Astrocyte of the cerebellum (primary cell): ENCODE measurements at regions not wholly inside any gene's neighbourhood (a gene's known extent, or its start where the extent isn't known, plus 50 kb on each side); places are given as distances from the start of the nearest gene placed in this dataset.
A peak's percentile ranks its signal among the peaks of the same experiment; 100 is the strongest.

Experiments
- DNase-seq: peaks from one replicate; pipeline ENCODE4 v3.0.0-alpha.2; 2011; ENCODE audit warnings: low read depth
- H3K4me3 ChIP-seq: 2 replicates; pipeline ENCODE4 v1.5.1; 2011; ENCODE audit warnings: mild to moderate bottlenecking, low read depth, low read length, moderate library complexity
- CTCF ChIP-seq: IDR thresholded peaks from 2 replicates; pipeline ENCODE4 v1.5.1; 2012; ENCODE audit warnings: low read length, low read depth, moderate library complexity, mild to moderate bottlenecking; ENCODE audit errors: missing control alignments
- in situ Hi-C: cut with HindIII; loops from 2 replicates; pipeline ENCODE4 v1.10.0; 2017; ENCODE audit warnings: low sequenced_read_pairs

- TF ChIP-seq CTCF: no peak
- DNase-seq: no peak
- H3K4me3 ChIP-seq: no peak overlapping the region
- in situ Hi-C loops: no loop called here
Measured at GRCh38 chr2:21356086-21356856, 232.5 kb downstream of the TDRD15 start.

DNA sequence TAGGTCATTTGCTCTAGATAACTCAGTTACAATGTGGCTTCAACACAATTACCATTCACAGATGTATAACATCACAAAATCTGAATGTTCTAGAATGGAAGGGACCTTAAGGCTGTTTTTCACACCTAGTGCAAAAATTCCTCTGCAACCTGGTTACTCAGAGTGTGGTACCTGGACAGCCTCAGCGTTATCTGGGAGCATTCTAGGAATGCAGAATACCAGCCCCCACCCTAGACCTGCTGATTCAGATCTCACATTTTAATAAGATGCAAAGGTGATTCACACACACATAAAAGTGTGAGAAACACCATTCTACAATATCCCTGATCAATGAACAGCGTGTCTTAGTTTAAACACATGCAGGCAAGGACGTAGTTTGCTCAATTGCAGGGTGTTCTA, 233.1 kb downstream of the TDRD15 start:
- in situ Hi-C loops: no loop called here

DNA sequence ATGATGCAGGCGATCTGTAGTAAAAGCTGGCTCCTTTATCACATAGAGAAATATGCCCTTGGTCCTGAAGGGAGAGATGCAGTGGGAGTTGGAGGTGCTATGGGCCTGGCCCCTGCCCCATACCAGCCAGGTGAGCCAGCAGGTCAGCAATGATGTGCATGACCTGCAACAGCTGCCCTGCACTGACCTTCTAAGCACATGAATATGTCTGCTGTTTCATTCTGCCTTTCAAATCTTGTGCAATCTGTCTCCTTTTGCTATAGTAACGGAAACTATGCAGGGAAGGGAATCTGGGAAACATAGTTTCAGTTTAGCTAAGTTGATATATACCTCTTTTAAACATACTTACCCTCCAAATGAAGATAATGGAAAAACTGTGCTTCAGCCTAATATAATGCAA, 235.2 kb downstream of the TDRD15 start:
- TF ChIP-seq CTCF: no peak
- no peak overlapping the region for H3K4me3 ChIP-seq
- no peak for DNase-seq
- in situ Hi-C loops: no loop called here

More for the DNA sequence above, 233.1 kb downstream of the TDRD15 start:
- H3K4me3 ChIP-seq: no peak overlapping the region
- DNase-seq: no peak
- TF ChIP-seq CTCF: no peak

DNA sequence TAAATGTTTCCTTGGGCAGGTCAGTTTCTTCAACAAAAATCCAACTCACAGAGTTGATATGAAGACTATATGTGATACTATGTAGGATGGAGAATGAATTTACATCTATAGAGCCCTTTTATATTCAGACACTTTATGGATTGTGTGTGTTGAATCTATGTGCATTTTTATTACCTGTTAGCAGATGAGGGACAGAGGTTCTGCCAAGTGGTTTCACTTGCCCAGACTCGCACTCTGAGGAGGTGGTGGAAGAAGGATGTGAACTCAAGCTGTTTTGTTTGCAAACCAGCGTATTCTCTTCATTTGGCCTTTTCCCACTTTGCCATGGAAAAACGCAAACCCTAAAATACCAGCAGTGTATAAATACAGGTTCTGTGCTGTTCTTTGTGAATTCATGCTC, 237.6 kb downstream of the TDRD15 start:
- DNase-seq: no peak
- no peak for TF ChIP-seq CTCF
- in situ Hi-C loops: no loop called here
- no peak overlapping the region for H3K4me3 ChIP-seq

DNA sequence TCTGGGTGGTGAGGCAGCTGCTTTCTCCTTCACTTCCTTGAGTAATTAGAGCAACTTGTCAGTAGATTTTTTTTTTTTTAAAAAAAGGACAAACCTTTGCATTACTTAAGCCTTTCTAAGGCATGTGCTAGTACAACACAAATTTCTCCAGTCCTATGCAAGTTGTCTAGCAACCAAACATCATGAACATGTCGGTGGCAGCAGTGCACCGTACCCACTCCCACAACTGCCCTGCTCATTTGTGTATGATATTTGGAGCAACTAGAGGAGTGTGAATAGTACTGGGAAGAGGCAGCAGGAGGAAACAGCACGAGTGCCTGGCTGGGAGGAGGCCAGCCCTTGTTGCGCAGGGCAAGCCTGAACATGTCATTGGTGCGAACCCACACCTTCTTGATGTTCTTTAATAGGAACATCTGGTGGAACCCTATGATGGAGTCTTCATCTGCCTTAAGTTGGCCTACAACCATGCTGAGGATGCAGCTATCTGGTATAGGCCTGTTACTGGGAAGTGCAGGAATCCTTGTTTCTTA, 238.3 kb downstream of the TDRD15 start:
- in situ Hi-C loops: no loop called here
- no peak overlapping the region for H3K4me3 ChIP-seq
- no peak for TF ChIP-seq CTCF
- no peak for DNase-seq

DNA sequence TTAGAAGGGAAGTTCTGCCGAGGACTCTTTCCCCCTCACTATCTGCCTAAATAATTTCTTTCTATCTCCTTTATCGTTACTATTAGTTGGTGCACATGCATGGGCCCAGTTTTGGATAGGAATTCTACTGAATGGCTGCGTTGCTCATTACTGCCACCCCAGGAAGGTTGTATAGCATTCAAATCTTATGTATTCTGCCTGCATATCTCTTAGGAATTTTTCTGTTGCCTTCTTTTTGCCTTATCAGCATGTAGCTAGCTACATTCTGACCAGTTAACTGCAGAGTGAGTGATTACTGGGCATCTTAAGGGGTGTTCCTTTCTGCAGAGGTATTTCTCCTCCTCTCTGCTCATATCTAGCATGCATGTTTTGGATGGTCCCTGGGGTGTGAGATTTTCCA, 239.6 kb downstream of the TDRD15 start:
- H3K4me3 ChIP-seq: no peak overlapping the region
- in situ Hi-C loops: no loop called here
- TF ChIP-seq CTCF: peak; percentile 10
- DNase-seq: no peak
